NOMO-1 (cell line): ENCODE measurements at regions not wholly inside any gene's neighbourhood (a gene's known extent, or its start where the extent isn't known, plus 50 kb on each side); places are given as distances from the start of the nearest gene placed in this dataset.

Experiments
- DNase-seq, 2 experiments: peaks; one replicate each; lab custom pipeline; 2025; ENCODE audit not compliant: unreplicated experiment in 2 of 2; lab: John Stamatoyannopoulos, UW

- DNase-seq, result no peak
These were observed 401.9 kb upstream of the IL12A start for GRCh38 chr3:159586571-159587202.

GRCh38 chr3:159593927-159594605, 394.6 kb upstream of the IL12A start:
- no peak for DNase-seq

GRCh38 chr3:159600291-159600690, 388.3 kb upstream of the IL12A start:
- DNase-seq, result no peak

- DNase-seq, result no peak
These were observed 384.5 kb upstream of the IL12A start for GRCh38 chr3:159604151-159604581.

- no peak for DNase-seq
These were observed 383.5 kb upstream of the IL12A start for GRCh38 chr3:159605101-159605500.

GRCh38 chr3:159605776-159606175, 382.9 kb upstream of the IL12A start:
- no peak for DNase-seq

- no peak for DNase-seq
These were observed 380.8 kb upstream of the IL12A start for GRCh38 chr3:159607856-159608255.

- no peak for DNase-seq
These were observed 380.3 kb upstream of the IL12A start for GRCh38 chr3:159608311-159608710.

- DNase-seq, result no peak
These were observed 379.0 kb upstream of the IL12A start for GRCh38 chr3:159609625-159610024.

GRCh38 chr3:159616234-159616825, 372.3 kb upstream of the IL12A start:
- no peak for DNase-seq

GRCh38 chr3:159619341-159619885, 369.2 kb upstream of the IL12A start:
- no peak for DNase-seq

- no peak for DNase-seq
These were observed 368.4 kb upstream of the IL12A start for GRCh38 chr3:159620281-159620680.

GRCh38 chr3:159620873-159621272, 367.8 kb upstream of the IL12A start:
- DNase-seq, result no peak

GRCh38 chr3:159624616-159625015, 364.0 kb upstream of the IL12A start:
- no peak for DNase-seq

GRCh38 chr3:159625594-159625993, 363.0 kb upstream of the IL12A start:
- no peak for DNase-seq

GRCh38 chr3:159626598-159626997, 362.0 kb upstream of the IL12A start:
- no peak for DNase-seq

- DNase-seq, result no peak
These were observed 361.4 kb upstream of the IL12A start for GRCh38 chr3:159627229-159627628.

GRCh38 chr3:159627634-159628033, 361.0 kb upstream of the IL12A start:
- no peak for DNase-seq

GRCh38 chr3:159629329-159630084, 359.1 kb upstream of the IL12A start:
- no peak for DNase-seq

- no peak for DNase-seq
These were observed 357.4 kb upstream of the IL12A start for GRCh38 chr3:159631226-159631625.

GRCh38 chr3:159632128-159632527, 356.5 kb upstream of the IL12A start:
- no peak for DNase-seq
